ENCODE measurements at regions not wholly inside any gene's neighbourhood (a gene's known extent, or its start where the extent isn't known, plus 50 kb on each side); places are given as distances from the start of the nearest gene placed in this dataset.

DNA sequence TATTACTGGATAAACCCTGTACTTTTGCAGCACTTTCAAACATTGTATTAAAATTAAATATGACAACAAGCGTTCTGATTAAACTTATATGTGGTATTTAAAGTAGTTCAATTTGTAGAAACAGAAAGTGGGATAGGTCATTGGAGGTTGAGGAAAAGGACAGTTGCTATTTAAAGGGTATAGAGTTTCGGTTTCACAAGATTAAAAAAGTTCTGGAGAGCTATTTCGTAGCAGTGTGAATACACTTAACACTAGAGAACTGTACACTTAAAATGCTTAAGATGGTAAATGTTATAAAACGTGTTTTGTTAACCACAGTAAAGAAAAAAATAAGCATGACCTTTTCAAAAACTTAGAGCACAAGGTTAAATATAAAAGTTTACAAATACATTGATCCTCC lies 382.1 kb downstream of the BRINP1 start:
- POLR2A ChIA-PET, result no interaction called here
- CTCF ChIA-PET, result no interaction called here
- no peaks in the 10 kb centered on the region for H3K36me3 Mint-ChIP-seq
- H3K4me3 Mint-ChIP-seq, result no peak overlapping the region
- TF ChIP-seq NFE2L1 (CRISPR knock-in tag; IDR thresholded peaks at IDR 0.05) (no peak), ZNF263 (CRISPR knock-in tag; IDR thresholded peaks at IDR 0.05; ENCODE audit: low read depth) (no peak), ESRRA (CRISPR knock-in tag; IDR thresholded peaks at IDR 0.05; ENCODE audit: borderline replicate concordance) (no peak), NR1H2 (CRISPR knock-in tag; IDR thresholded peaks at IDR 0.05) (no peak), ZNF416 (CRISPR knock-in tag; IDR thresholded peaks at IDR 0.05) (no peak), ATF1 (CRISPR knock-in tag; IDR thresholded peaks at IDR 0.05) (no peak), RORB (CRISPR knock-in tag; IDR thresholded peaks at IDR 0.05) (no peak)
- TF ChIP-seq, protein P1, sequence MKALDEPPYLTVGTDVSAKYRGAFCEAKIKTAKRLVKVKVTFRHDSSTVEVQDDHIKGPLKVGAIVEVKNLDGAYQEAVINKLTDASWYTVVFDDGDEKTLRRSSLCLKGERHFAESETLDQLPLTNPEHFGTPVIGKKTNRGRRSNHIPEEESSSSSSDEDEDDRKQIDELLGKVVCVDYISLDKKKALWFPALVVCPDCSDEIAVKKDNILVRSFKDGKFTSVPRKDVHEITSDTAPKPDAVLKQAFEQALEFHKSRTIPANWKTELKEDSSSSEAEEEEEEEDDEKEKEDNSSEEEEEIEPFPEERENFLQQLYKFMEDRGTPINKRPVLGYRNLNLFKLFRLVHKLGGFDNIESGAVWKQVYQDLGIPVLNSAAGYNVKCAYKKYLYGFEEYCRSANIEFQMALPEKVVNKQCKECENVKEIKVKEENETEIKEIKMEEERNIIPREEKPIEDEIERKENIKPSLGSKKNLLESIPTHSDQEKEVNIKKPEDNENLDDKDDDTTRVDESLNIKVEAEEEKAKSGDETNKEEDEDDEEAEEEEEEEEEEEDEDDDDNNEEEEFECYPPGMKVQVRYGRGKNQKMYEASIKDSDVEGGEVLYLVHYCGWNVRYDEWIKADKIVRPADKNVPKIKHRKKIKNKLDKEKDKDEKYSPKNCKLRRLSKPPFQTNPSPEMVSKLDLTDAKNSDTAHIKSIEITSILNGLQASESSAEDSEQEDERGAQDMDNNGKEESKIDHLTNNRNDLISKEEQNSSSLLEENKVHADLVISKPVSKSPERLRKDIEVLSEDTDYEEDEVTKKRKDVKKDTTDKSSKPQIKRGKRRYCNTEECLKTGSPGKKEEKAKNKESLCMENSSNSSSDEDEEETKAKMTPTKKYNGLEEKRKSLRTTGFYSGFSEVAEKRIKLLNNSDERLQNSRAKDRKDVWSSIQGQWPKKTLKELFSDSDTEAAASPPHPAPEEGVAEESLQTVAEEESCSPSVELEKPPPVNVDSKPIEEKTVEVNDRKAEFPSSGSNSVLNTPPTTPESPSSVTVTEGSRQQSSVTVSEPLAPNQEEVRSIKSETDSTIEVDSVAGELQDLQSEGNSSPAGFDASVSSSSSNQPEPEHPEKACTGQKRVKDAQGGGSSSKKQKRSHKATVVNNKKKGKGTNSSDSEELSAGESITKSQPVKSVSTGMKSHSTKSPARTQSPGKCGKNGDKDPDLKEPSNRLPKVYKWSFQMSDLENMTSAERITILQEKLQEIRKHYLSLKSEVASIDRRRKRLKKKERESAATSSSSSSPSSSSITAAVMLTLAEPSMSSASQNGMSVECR (CRISPR knock-in tag; IDR thresholded peaks at IDR 0.05; ENCODE audit: borderline replicate concordance), result no peak
- TF ChIP-seq, protein P2, sequence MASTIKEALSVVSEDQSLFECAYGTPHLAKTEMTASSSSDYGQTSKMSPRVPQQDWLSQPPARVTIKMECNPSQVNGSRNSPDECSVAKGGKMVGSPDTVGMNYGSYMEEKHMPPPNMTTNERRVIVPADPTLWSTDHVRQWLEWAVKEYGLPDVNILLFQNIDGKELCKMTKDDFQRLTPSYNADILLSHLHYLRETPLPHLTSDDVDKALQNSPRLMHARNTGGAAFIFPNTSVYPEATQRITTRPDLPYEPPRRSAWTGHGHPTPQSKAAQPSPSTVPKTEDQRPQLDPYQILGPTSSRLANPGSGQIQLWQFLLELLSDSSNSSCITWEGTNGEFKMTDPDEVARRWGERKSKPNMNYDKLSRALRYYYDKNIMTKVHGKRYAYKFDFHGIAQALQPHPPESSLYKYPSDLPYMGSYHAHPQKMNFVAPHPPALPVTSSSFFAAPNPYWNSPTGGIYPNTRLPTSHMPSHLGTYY (CRISPR knock-in tag; IDR thresholded peaks at IDR 0.05), result no peak
- H3K9me3 Mint-ChIP-seq, result no peaks in the 10 kb centered on the region
- peaks cover under 1% of the 10 kb centered on the region for H3K27me3 Mint-ChIP-seq (ENCODE audit: low read depth)
- ATAC-seq (no peak), DNase-seq (ENCODE audit: low spot score) (no peak)
- H3K27ac Mint-ChIP-seq, result no peak overlapping the region
- peaks cover 20% of the 10 kb centered on the region for H3K4me1 Mint-ChIP-seq

DNA sequence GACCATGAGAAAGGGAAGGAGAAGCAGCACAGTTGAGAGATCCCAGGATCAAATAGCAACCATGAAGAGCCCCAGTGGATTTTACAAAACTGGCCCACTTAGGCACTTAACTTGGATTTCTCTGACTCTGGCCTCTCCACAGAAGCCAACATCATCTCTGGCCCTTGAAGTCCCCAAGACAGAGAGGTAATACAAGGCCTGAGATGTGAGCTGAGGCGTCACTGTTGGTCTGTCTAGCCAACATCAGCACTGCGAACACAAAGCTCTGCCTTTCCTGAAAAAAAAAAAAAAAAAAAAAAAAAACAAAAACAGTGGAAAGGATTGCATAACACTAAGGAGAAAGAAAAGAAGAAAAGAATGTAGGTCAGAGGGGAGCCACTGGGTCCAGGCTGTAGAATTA lies 378.3 kb downstream of the BRINP1 start:
- peaks cover 47% of the 10 kb centered on the region for H3K4me1 Mint-ChIP-seq
- H3K9me3 Mint-ChIP-seq, result no peaks in the 10 kb centered on the region
- peaks cover 4% of the 10 kb centered on the region for H3K27me3 Mint-ChIP-seq (ENCODE audit: low read depth)
- CTCF ChIA-PET, result interaction anchor here (0.6 kb wide), 1 partner anchor 437 kb away, joined by 3 read pairs; no protein-coding TSS in a partner anchor
- ATAC-seq (no peak), DNase-seq (ENCODE audit: low spot score) (no peak)
- H3K36me3 Mint-ChIP-seq, result no peaks in the 10 kb centered on the region
- POLR2A ChIA-PET, result no interaction called here
- no peak overlapping the region for H3K4me3 Mint-ChIP-seq
- H3K27ac Mint-ChIP-seq, result no peak overlapping the region
- TF ChIP-seq E2F5 (CRISPR knock-in tag; IDR thresholded peaks at IDR 0.05) (no peak), SP1 (CRISPR knock-in tag; conservative IDR thresholded peaks at IDR 0.05) (no peak), MYBL2 (CRISPR knock-in tag; IDR thresholded peaks at IDR 0.05) (no peak), CTCF (IDR thresholded peaks at IDR 0.05) (no peak), TCF7 (CRISPR knock-in tag; IDR thresholded peaks at IDR 0.05; ENCODE audit: low read depth) (no peak), NFATC4 (CRISPR knock-in tag; IDR thresholded peaks at IDR 0.05) (no peak), IRF1 (CRISPR knock-in tag; IDR thresholded peaks at IDR 0.05) (no peak), ESRRA (CRISPR knock-in tag; IDR thresholded peaks at IDR 0.05; ENCODE audit: borderline replicate concordance) (no peak), ZNF121 (CRISPR knock-in tag; IDR thresholded peaks at IDR 0.05) (no peak), NFYB (CRISPR knock-in tag; conservative IDR thresholded peaks at IDR 0.05; ENCODE audit: low read depth) (no peak), TP53 (CRISPR knock-in tag; IDR thresholded peaks at IDR 0.05) (no peak), SMAD3 (CRISPR knock-in tag; IDR thresholded peaks at IDR 0.05; ENCODE audit: borderline replicate concordance) (no peak)
- TF ChIP-seq, protein P3, sequence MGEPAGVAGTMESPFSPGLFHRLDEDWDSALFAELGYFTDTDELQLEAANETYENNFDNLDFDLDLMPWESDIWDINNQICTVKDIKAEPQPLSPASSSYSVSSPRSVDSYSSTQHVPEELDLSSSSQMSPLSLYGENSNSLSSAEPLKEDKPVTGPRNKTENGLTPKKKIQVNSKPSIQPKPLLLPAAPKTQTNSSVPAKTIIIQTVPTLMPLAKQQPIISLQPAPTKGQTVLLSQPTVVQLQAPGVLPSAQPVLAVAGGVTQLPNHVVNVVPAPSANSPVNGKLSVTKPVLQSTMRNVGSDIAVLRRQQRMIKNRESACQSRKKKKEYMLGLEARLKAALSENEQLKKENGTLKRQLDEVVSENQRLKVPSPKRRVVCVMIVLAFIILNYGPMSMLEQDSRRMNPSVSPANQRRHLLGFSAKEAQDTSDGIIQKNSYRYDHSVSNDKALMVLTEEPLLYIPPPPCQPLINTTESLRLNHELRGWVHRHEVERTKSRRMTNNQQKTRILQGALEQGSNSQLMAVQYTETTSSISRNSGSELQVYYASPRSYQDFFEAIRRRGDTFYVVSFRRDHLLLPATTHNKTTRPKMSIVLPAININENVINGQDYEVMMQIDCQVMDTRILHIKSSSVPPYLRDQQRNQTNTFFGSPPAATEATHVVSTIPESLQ (CRISPR knock-in tag; IDR thresholded peaks at IDR 0.05), result no peak
- TF ChIP-seq, protein P4, sequence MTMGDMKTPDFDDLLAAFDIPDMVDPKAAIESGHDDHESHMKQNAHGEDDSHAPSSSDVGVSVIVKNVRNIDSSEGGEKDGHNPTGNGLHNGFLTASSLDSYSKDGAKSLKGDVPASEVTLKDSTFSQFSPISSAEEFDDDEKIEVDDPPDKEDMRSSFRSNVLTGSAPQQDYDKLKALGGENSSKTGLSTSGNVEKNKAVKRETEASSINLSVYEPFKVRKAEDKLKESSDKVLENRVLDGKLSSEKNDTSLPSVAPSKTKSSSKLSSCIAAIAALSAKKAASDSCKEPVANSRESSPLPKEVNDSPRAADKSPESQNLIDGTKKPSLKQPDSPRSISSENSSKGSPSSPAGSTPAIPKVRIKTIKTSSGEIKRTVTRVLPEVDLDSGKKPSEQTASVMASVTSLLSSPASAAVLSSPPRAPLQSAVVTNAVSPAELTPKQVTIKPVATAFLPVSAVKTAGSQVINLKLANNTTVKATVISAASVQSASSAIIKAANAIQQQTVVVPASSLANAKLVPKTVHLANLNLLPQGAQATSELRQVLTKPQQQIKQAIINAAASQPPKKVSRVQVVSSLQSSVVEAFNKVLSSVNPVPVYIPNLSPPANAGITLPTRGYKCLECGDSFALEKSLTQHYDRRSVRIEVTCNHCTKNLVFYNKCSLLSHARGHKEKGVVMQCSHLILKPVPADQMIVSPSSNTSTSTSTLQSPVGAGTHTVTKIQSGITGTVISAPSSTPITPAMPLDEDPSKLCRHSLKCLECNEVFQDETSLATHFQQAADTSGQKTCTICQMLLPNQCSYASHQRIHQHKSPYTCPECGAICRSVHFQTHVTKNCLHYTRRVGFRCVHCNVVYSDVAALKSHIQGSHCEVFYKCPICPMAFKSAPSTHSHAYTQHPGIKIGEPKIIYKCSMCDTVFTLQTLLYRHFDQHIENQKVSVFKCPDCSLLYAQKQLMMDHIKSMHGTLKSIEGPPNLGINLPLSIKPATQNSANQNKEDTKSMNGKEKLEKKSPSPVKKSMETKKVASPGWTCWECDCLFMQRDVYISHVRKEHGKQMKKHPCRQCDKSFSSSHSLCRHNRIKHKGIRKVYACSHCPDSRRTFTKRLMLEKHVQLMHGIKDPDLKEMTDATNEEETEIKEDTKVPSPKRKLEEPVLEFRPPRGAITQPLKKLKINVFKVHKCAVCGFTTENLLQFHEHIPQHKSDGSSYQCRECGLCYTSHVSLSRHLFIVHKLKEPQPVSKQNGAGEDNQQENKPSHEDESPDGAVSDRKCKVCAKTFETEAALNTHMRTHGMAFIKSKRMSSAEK (CRISPR knock-in tag; IDR thresholded peaks at IDR 0.05; ENCODE audit: borderline replicate concordance), result no peak

All from WTC11 (cell line).